ENCODE measurements at regions not wholly inside any gene's neighbourhood (a gene's known extent, or its start where the extent isn't known, plus 50 kb on each side); places are given as distances from the start of the nearest gene placed in this dataset.

DNA sequence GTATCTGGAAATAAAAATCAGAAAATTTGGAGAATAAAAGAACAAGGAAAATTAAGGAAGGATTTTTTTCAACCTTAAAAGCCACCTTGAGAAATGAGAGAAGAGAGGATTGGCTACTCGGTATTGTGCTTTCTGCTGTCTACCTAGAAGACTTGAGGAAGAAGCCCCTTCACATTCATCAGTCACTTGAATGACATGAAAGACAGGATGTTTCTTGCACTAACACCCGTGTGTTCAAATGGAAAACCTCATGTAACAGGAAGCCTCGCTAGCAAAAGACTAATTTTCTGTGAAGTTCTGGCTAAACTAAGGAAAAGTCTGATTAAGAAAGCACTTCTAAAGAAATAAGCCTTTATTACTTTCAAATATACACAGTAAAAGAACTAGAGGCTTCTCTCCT, 69.9 kb downstream of the OLIG3 start:
- no peaks in the 10 kb centered on the region for H3K9me3 ChIP-seq (ENCODE audit: severe bottlenecking)
- no peaks in the 10 kb centered on the region for H3K27me3 ChIP-seq (ENCODE audit: insufficient read depth, low read depth, severe bottlenecking)
- H3K36me3 ChIP-seq: no peaks in the 10 kb centered on the region
- TF ChIP-seq, protein P1, sequence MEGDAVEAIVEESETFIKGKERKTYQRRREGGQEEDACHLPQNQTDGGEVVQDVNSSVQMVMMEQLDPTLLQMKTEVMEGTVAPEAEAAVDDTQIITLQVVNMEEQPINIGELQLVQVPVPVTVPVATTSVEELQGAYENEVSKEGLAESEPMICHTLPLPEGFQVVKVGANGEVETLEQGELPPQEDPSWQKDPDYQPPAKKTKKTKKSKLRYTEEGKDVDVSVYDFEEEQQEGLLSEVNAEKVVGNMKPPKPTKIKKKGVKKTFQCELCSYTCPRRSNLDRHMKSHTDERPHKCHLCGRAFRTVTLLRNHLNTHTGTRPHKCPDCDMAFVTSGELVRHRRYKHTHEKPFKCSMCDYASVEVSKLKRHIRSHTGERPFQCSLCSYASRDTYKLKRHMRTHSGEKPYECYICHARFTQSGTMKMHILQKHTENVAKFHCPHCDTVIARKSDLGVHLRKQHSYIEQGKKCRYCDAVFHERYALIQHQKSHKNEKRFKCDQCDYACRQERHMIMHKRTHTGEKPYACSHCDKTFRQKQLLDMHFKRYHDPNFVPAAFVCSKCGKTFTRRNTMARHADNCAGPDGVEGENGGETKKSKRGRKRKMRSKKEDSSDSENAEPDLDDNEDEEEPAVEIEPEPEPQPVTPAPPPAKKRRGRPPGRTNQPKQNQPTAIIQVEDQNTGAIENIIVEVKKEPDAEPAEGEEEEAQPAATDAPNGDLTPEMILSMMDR (IDR thresholded peaks at IDR 0.05; ENCODE audit: low read depth, low read length): no peak
- H3K27ac ChIP-seq: no peak overlapping the region
- DNase-seq: no peak
- H3K4me3 ChIP-seq (ENCODE audit: low read depth, low read length): no peak overlapping the region

DNA sequence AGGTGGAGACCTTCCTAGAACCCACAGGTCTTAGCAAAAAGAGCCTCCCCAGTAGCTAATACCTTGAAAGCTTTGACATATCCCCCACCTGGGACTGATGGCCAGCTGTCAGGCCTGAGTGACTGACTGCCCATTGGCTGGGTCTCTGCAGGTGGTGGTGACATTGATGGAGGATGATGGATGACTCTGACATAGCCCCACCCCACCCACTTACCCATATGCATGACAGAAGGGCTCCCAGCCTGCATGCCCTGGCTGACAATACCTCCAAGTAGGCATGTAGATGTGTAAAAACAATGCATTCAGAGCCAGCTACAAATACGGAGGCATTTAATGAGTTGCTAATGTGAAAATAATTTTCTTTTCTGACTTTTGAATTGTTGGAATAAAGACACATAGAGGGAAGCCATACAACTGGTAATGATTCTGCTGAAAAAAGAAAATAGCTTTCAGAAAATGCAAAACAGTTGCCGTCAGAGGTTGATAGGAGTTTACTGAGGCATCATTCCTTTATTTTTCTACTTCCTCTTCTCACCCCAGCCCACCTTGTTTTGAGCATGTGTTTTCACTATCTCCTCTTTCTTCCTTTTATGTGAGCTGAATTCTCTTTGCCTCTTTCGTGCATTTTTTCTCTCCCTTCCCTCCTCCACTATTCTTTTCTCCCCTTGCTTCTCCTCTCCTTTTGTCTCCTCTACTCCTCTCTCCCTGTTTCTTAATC, 70.6 kb downstream of the OLIG3 start:
- no peak overlapping the region for H3K27ac ChIP-seq
- H3K27me3 ChIP-seq (ENCODE audit: insufficient read depth, low read depth, severe bottlenecking): no peaks in the 10 kb centered on the region
- no peak overlapping the region for H3K4me3 ChIP-seq (ENCODE audit: low read depth, low read length)
- no peaks in the 10 kb centered on the region for H3K36me3 ChIP-seq
- H3K9me3 ChIP-seq (ENCODE audit: severe bottlenecking): no peaks in the 10 kb centered on the region
- DNase-seq: peak; percentile 35
- TF ChIP-seq, protein P1 (IDR thresholded peaks at IDR 0.05; ENCODE audit: low read depth, low read length): no peak

DNA sequence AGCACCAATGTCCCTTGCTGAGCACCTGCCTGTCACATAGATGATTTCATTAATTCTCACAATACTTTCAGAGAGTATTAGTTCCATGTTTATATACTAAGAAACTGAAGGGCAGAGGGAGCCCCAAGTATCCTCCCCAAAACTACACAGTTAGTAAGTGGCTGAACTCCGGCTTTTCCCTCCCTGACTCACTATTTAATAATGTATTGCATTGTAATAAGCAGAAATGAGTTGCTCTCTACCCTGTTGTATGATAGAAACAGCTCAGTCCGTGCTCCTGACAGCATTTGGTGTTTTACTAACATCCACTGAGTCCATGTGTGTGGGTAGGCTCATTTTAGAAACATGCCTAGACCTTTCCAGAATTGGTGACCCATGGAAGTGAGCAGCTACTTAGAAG, 76.8 kb downstream of the OLIG3 start:
- H3K36me3 ChIP-seq: no peaks in the 10 kb centered on the region
- DNase-seq: no peak
- TF ChIP-seq, protein P1 (IDR thresholded peaks at IDR 0.05; ENCODE audit: low read depth, low read length): no peak
- H3K27ac ChIP-seq: no peak overlapping the region
- no peaks in the 10 kb centered on the region for H3K27me3 ChIP-seq (ENCODE audit: insufficient read depth, low read depth, severe bottlenecking)
- no peaks in the 10 kb centered on the region for H3K9me3 ChIP-seq (ENCODE audit: severe bottlenecking)
- no peak overlapping the region for H3K4me3 ChIP-seq (ENCODE audit: low read depth, low read length)

DNA sequence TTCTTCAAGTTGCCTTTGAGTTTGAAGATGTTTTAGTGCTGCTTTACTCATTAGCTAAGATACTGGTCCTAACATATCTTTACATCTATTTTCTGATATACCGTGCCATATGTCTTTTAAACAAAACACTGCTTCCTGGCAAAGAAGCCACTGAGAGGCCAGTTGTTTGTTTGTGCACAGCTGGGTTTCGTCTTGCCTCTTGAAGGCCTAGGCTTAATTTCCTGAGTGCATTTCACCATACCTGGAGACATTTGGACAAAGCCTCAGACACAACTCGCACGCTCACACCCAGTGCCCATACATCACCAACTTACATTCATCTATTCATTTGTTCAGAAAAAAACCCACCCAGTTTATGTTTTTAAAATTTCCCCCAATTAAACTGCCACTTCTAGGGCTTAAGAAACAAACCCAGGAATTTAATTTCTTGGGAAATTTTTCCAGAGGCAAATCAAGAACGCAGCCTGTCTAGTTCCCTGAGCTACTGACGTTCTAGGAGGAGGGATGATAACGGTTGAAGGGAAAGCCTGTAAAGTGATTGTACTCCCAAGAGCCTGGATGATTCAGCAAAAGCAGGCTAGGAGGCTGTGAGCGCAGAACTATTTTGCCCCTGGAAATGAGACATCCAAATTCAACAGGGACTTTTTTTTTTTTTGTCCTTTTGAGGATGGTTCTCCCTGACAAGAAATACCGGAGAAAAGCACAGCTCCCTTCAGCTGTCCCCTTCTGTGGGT, 77.7 kb downstream of the OLIG3 start:
- Histone ChIP-seq H3K9me3 (ENCODE audit: severe bottlenecking) (no peaks in the 10 kb centered on the region), H3K27me3 (ENCODE audit: insufficient read depth, low read depth, severe bottlenecking) (no peaks in the 10 kb centered on the region), H3K36me3 (no peaks in the 10 kb centered on the region), H3K27ac (no peak overlapping the region), H3K4me3 (ENCODE audit: low read depth, low read length) (no peak overlapping the region)
- TF ChIP-seq, protein P1 (IDR thresholded peaks at IDR 0.05; ENCODE audit: low read depth, low read length): no peak
- DNase-seq: no peak

DNA sequence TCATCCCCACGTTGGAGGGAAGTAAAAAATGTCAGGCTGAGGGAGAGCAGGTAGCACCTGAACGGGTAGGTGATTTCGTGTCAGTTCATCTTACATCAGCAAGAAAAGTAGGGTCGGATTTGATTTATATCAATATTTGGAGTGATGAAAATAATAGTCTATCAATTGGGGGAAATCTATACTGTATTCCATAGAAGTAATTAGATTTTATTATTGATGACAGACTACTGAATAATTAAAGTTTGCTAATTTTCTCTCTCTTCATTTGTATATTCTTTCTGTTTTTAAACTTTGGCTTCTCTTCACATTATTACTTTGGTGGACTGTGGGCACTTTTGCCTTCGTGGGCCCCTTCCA, 78.4 kb downstream of the OLIG3 start:
- no peak for DNase-seq
- Histone ChIP-seq H3K9me3 (ENCODE audit: severe bottlenecking) (no peaks in the 10 kb centered on the region), H3K4me3 (ENCODE audit: low read depth, low read length) (no peak overlapping the region), H3K36me3 (no peaks in the 10 kb centered on the region), H3K27ac (no peak overlapping the region), H3K27me3 (ENCODE audit: insufficient read depth, low read depth, severe bottlenecking) (no peaks in the 10 kb centered on the region)
- TF ChIP-seq, protein P1 (IDR thresholded peaks at IDR 0.05; ENCODE audit: low read depth, low read length): no peak
